GM21576 (cell line): ENCODE measurements at regions not wholly inside any gene's neighbourhood (a gene's known extent, or its start where the extent isn't known, plus 50 kb on each side); places are given as distances from the start of the nearest gene placed in this dataset.

Experiments used
- ATAC-seq: cut with Tn5 transposase; IDR thresholded peaks from one replicate; pipeline ENCODE4 v1.9.1; 2021; ENCODE audit warnings: mild to moderate bottlenecking, moderate library complexity; ENCODE audit not compliant: unreplicated experiment

- no peak for ATAC-seq
Measured at GRCh38 chr3:157751386-157751785, 248.2 kb upstream of the VEPH1 start.

GRCh38 chr3:157746391-157746790 is 243.2 kb upstream of the VEPH1 start:
- no peak for ATAC-seq

- ATAC-seq: no peak
Measured at GRCh38 chr3:157741607-157742006, 238.4 kb upstream of the VEPH1 start.

- no peak for ATAC-seq
Measured at GRCh38 chr3:157738441-157738840, 235.2 kb upstream of the VEPH1 start.

- no peak for ATAC-seq
Measured at GRCh38 chr3:157718800-157719199, 215.6 kb upstream of the VEPH1 start.

GRCh38 chr3:157713101-157713500 is 209.9 kb upstream of the VEPH1 start:
- ATAC-seq: no peak

- ATAC-seq: no peak
Measured at GRCh38 chr3:157705258-157705657, 202.0 kb upstream of the VEPH1 start.

GRCh38 chr3:157700405-157700804 is 197.2 kb upstream of the VEPH1 start:
- ATAC-seq: no peak

- ATAC-seq: no peak
Measured at GRCh38 chr3:157695586-157695985, 192.4 kb upstream of the VEPH1 start.

- ATAC-seq: no peak
Measured at GRCh38 chr3:157695103-157695502, 191.9 kb upstream of the VEPH1 start.

- no peak for ATAC-seq
Measured at GRCh38 chr3:157693762-157694161, 190.5 kb upstream of the VEPH1 start.

GRCh38 chr3:157692468-157692867 is 189.3 kb upstream of the VEPH1 start:
- ATAC-seq: peak; percentile 88

- ATAC-seq: no peak
Measured at GRCh38 chr3:157683668-157684067, 180.5 kb upstream of the VEPH1 start.

GRCh38 chr3:157672061-157672460 is 168.8 kb upstream of the VEPH1 start:
- no peak for ATAC-seq

- ATAC-seq: no peak
Measured at GRCh38 chr3:157671656-157672055, 168.4 kb upstream of the VEPH1 start.

GRCh38 chr3:157669416-157669815 is 166.2 kb upstream of the VEPH1 start:
- no peak for ATAC-seq

- no peak for ATAC-seq
Measured at GRCh38 chr3:157667493-157667892, 164.3 kb upstream of the VEPH1 start.

- no peak for ATAC-seq
Measured at GRCh38 chr3:157662171-157662570, 159.0 kb upstream of the VEPH1 start.

- no peak for ATAC-seq
Measured at GRCh38 chr3:157660847-157661246, 157.6 kb upstream of the VEPH1 start.

- no peak for ATAC-seq
Measured at GRCh38 chr3:157652366-157652765, 149.2 kb upstream of the VEPH1 start.

- no peak for ATAC-seq
Measured at GRCh38 chr3:157650699-157651098, 147.5 kb upstream of the VEPH1 start.

GRCh38 chr3:157650172-157650571 is 147.0 kb upstream of the VEPH1 start:
- no peak for ATAC-seq

- ATAC-seq: no peak
Measured at GRCh38 chr3:157649511-157649910, 146.3 kb upstream of the VEPH1 start.

- no peak for ATAC-seq
Measured at GRCh38 chr3:157647820-157648219, 144.6 kb upstream of the VEPH1 start.
